Sigmoid colon (tissue), 4 donors: ENCODE measurements at regions not wholly inside any gene's neighbourhood (a gene's known extent, or its start where the extent isn't known, plus 50 kb on each side); places are given as distances from the start of the nearest gene placed in this dataset.

Experiments used
- EP300 ChIP-seq, 4 donors: sonication (generic); formaldehyde crosslinking; IDR thresholded peaks; one replicate each; pipeline ENCODE4 v1.6.1; 2017; ENCODE audit warnings: antibody characterized with exemption in 4 of 4
- POLR2A ChIP-seq, 2 donors: fragments of 450-650 bp; IDR thresholded peaks; one replicate each; pipeline ENCODE4 v1.6.1; 2016; ENCODE audit warnings: antibody characterized with exemption in 2 of 2, mild to moderate bottlenecking in 2 of 2, moderate library complexity in 2 of 2
- POLR2AphosphoS5 ChIP-seq, 4 donors: sonication (generic); formaldehyde crosslinking; IDR thresholded peaks; one replicate each; pipeline ENCODE4 v1.6.1; 2017; ENCODE audit warnings: antibody characterized with exemption in 4 of 4
- TF ChIP-seq, protein P1 (sequence below), 4 experiments: fragments of 450-650 bp in 3 of 4; fragments of 200-600 bp in 1 of 4; IDR thresholded peaks; one replicate each; pipeline ENCODE4 v1.5.1; 2016 to 2019; ENCODE audit warnings: antibody characterized with exemption in 4 of 4, mild to moderate bottlenecking in 3 of 4, moderate library complexity in 2 of 4

- TF ChIP-seq POLR2AphosphoS5 (IDR thresholded peaks at IDR 0.05): no peak
- TF ChIP-seq POLR2A (IDR thresholded peaks at IDR 0.05): no peak
- TF ChIP-seq, protein P1, sequence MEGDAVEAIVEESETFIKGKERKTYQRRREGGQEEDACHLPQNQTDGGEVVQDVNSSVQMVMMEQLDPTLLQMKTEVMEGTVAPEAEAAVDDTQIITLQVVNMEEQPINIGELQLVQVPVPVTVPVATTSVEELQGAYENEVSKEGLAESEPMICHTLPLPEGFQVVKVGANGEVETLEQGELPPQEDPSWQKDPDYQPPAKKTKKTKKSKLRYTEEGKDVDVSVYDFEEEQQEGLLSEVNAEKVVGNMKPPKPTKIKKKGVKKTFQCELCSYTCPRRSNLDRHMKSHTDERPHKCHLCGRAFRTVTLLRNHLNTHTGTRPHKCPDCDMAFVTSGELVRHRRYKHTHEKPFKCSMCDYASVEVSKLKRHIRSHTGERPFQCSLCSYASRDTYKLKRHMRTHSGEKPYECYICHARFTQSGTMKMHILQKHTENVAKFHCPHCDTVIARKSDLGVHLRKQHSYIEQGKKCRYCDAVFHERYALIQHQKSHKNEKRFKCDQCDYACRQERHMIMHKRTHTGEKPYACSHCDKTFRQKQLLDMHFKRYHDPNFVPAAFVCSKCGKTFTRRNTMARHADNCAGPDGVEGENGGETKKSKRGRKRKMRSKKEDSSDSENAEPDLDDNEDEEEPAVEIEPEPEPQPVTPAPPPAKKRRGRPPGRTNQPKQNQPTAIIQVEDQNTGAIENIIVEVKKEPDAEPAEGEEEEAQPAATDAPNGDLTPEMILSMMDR (IDR thresholded peaks at IDR 0.05): no peak
- no peak for TF ChIP-seq EP300 (IDR thresholded peaks at IDR 0.05)
Observed at GRCh38 chr11:70544774-70545609, 146.7 kb downstream of the CTTN start.
